H1 (cell line): ENCODE measurements at regions not wholly inside any gene's neighbourhood (a gene's known extent, or its start where the extent isn't known, plus 50 kb on each side); places are given as distances from the start of the nearest gene placed in this dataset.

Experiments
- CTCF ChIA-PET: fragments of 300-600 bp; sonication (Branson Sonifier 250); formaldehyde crosslinking; loops from one replicate; lab custom pipeline; 2021; ENCODE audit not compliant: partially characterized antibody; lab: Charles Lee
- POLR2A ChIA-PET: fragments of 300-600 bp; sonication (Branson Sonifier 250); formaldehyde crosslinking; loops from one replicate; lab custom pipeline; 2021; ENCODE audit warnings: inconsistent platforms; ENCODE audit not compliant: partially characterized antibody; lab: Charles Lee
- DNase-seq, 2 experiments: peaks; one replicate each; pipeline versions ENCODE4 v3.0.0 to v3.0.0-alpha.2; 2010 to 2022; ENCODE audit warnings: low spot score in 2 of 2, low read depth in 1 of 2, mixed read lengths in 1 of 2
- FAIRE-seq: peaks from 2 replicates; lab custom pipeline; 2011; peaks lifted over from hg19 to GRCh38; lab: Jason Lieb, UNC
- H2AFZ ChIP-seq: 2 replicates; pipeline ENCODE4 v1.8.1; 2012; ENCODE audit warnings: low read length, inconsistent platforms
- H2AK5ac ChIP-seq: 2 replicates; pipeline ENCODE4 v1.6.1; 2013; ENCODE audit warnings: low read depth, low read length
- H2BK120ac ChIP-seq: replicated peaks from 2 replicates; pipeline ENCODE3; 2013; ENCODE audit warnings: low read depth, low read length, inconsistent platforms
- H2BK12ac ChIP-seq: 2 replicates; pipeline ENCODE4 v1.6.1; 2013; ENCODE audit warnings: low read depth, low read length
- H2BK15ac ChIP-seq: 2 replicates; pipeline ENCODE4 v1.6.1; 2013; ENCODE audit warnings: low read length
- H2BK20ac ChIP-seq: 2 replicates; pipeline ENCODE4 v1.6.1; 2013; ENCODE audit warnings: low read length
- H2BK5ac ChIP-seq: 2 replicates; pipeline ENCODE4 v1.6.1; 2013; ENCODE audit warnings: low read depth, low read length
- H3K14ac ChIP-seq: 2 replicates; pipeline ENCODE4 v1.6.1; 2013; ENCODE audit warnings: inconsistent platforms; ENCODE audit not compliant: insufficient read length
- H3K18ac ChIP-seq: 2 replicates; pipeline ENCODE4 v1.6.1; 2013; ENCODE audit warnings: low read length; ENCODE audit errors: extremely low read depth
- H3K23ac ChIP-seq: 2 replicates; pipeline ENCODE4 v1.6.1; 2013; ENCODE audit warnings: inconsistent platforms; ENCODE audit not compliant: insufficient read length
- H3K23me2 ChIP-seq: 2 replicates; pipeline ENCODE4 v1.6.1; 2013; ENCODE audit warnings: low read depth, low read length
- H3K27ac ChIP-seq: 2 replicates; pipeline ENCODE4 v1.6.1; 2011; ENCODE audit warnings: low read depth, low read length, inconsistent platforms
- H3K27me3 ChIP-seq, 4 experiments: replicated peaks in 1 of 4; 1 replicate in 1 of 4; 2 replicates in 3 of 4; pipeline versions ENCODE4 v1.6.1 to v1.8.1; 2011 to 2013; ENCODE audit warnings: low read length in 3 of 4, mild to moderate bottlenecking in 3 of 4, inconsistent platforms in 2 of 4, mixed read lengths in 2 of 4, moderate library complexity in 1 of 4; ENCODE audit not compliant: control insufficient read depth in 3 of 4, insufficient read depth in 3 of 4; ENCODE audit errors: extremely low read depth in 1 of 4
- H3K36me3 ChIP-seq, 4 experiments: 2 replicates each; pipeline versions ENCODE4 v1.6.1 to v1.8.1; 2011 to 2013; ENCODE audit warnings: mild to moderate bottlenecking in 4 of 4, low read length in 3 of 4, moderate library complexity in 2 of 4, control low read depth in 1 of 4, inconsistent platforms in 1 of 4; ENCODE audit not compliant: insufficient read depth in 4 of 4, control insufficient read depth in 2 of 4
- H3K4ac ChIP-seq: replicated peaks from 2 replicates; pipeline ENCODE3; 2013; ENCODE audit warnings: low read length, low read depth, mixed read lengths, inconsistent platforms; ENCODE audit not compliant: insufficient read length
- H3K4me1 ChIP-seq, 4 experiments: replicated peaks in 1 of 4; 1 replicate in 1 of 4; 2 replicates in 3 of 4; pipeline versions ENCODE4 v1.6.1 to v1.8.1; 2011 to 2013; ENCODE audit warnings: low read length in 3 of 4, inconsistent platforms in 2 of 4, mixed read lengths in 1 of 4; ENCODE audit not compliant: insufficient read depth in 4 of 4, control insufficient read depth in 3 of 4
- H3K4me2 ChIP-seq, 2 experiments: 2 replicates each; pipeline versions ENCODE4 v1.6.1 to v1.8.1; 2011 to 2013; ENCODE audit warnings: low read depth in 2 of 2, low read length in 2 of 2, control low read depth in 1 of 2, inconsistent platforms in 1 of 2, mild to moderate bottlenecking in 1 of 2; ENCODE audit not compliant: insufficient read depth in 1 of 2
- H3K4me3 ChIP-seq, 4 experiments: fragments of 200-600, 300-600 bp in 1 of 4; sonication (generic), shearing (Covaris generic), sonication (Bioruptor Twin) in 1 of 4; 2 replicates each; pipeline versions ENCODE4 v1.5.1 to v1.8.1; 2011 to 2016; ENCODE audit warnings: low read length in 4 of 4, low read depth in 3 of 4, control low read depth in 2 of 4, inconsistent platforms in 2 of 4, mild to moderate bottlenecking in 2 of 4, mixed read lengths in 1 of 4, moderate library complexity in 1 of 4; ENCODE audit not compliant: insufficient read depth in 2 of 4; ENCODE audit errors: extremely low read depth in 1 of 4
- H3K56ac ChIP-seq: replicated peaks from 2 replicates; pipeline ENCODE3; 2013; ENCODE audit warnings: low read depth, mild to moderate bottlenecking, mixed read lengths, low read length, inconsistent platforms; ENCODE audit not compliant: insufficient read length
- H3K79me1 ChIP-seq: 2 replicates; pipeline ENCODE4 v1.6.1; 2013; ENCODE audit warnings: low read depth, low read length, control low read depth
- H3K79me2 ChIP-seq, 2 experiments: 2 replicates each; pipeline versions ENCODE4 v1.6.1 to v1.8.1; 2012 to 2013; ENCODE audit warnings: low read length in 2 of 2, mild to moderate bottlenecking in 2 of 2, inconsistent platforms in 1 of 2; ENCODE audit not compliant: insufficient read depth in 2 of 2, control insufficient read depth in 1 of 2
- H3K9ac ChIP-seq, 4 experiments: replicated peaks in 1 of 4; 1 replicate in 1 of 4; 2 replicates in 3 of 4; pipeline versions ENCODE4 v1.6.1 to v1.8.1; 2011 to 2013; ENCODE audit warnings: low read depth in 3 of 4, low read length in 3 of 4, control low read depth in 2 of 4, mild to moderate bottlenecking in 2 of 4, moderate library complexity in 2 of 4, inconsistent platforms in 1 of 4; ENCODE audit errors: extremely low read depth in 1 of 4
- H3K9me3 ChIP-seq, 2 experiments: 2 replicates each; pipeline versions ENCODE4 v1.6.1 to v1.8.1; 2012 to 2013; ENCODE audit warnings: mild to moderate bottlenecking in 2 of 2, moderate library complexity in 2 of 2, control low read depth in 1 of 2, inconsistent platforms in 1 of 2, low read depth in 1 of 2, low read length in 1 of 2, mixed read lengths in 1 of 2; ENCODE audit not compliant: insufficient read depth in 2 of 2
- H4K20me1 ChIP-seq, 2 experiments: replicated peaks in 1 of 2; 2 replicates each; pipeline versions ENCODE3 to v1.8.1; 2011 to 2013; ENCODE audit warnings: inconsistent platforms in 2 of 2, low read length in 2 of 2, mild to moderate bottlenecking in 1 of 2; ENCODE audit not compliant: insufficient read depth in 2 of 2, control insufficient read depth in 1 of 2
- H4K5ac ChIP-seq: 2 replicates; pipeline ENCODE4 v1.6.1; 2013; ENCODE audit warnings: low read length, low read depth, mixed read lengths, inconsistent platforms; ENCODE audit not compliant: insufficient read length
- H4K8ac ChIP-seq: 2 replicates; pipeline ENCODE4 v1.8.0; 2013; ENCODE audit warnings: mild to moderate bottlenecking, moderate library complexity, low read length, inconsistent platforms; ENCODE audit not compliant: insufficient read depth; ENCODE audit errors: extremely low read depth
- H4K91ac ChIP-seq: replicated peaks from 2 replicates; pipeline ENCODE3; 2013; ENCODE audit warnings: low read length, mixed read lengths, inconsistent platforms; ENCODE audit not compliant: insufficient read length
- NANOG ChIP-seq: IDR thresholded peaks from 2 replicates; pipeline ENCODE4 v1.6.1; 2011; ENCODE audit warnings: low read length, low read depth, mild to moderate bottlenecking, inconsistent platforms; ENCODE audit not compliant: insufficient read depth, poor library complexity, severe bottlenecking
- RAD21 ChIP-seq, 2 experiments: IDR thresholded peaks in 1 of 2; conservative IDR thresholded peaks in 1 of 2; 2 replicates each; pipeline ENCODE4 v1.6.1; 2011; ENCODE audit warnings: low read depth in 2 of 2, low read length in 2 of 2, improper control_type of control experiment in 1 of 2, inconsistent platforms in 1 of 2, mild to moderate bottlenecking in 1 of 2, moderate library complexity in 1 of 2
- SUZ12 ChIP-seq: fragments of 200-600 bp; sonication (generic); IDR thresholded peaks from 2 replicates; pipeline ENCODE4 v1.6.1; 2012; ENCODE audit warnings: mild to moderate bottlenecking, inconsistent platforms, low read length, moderate library complexity, mixed read lengths
- whole genome bisulfite sequencing, 2 experiments: shearing (Covaris generic) in 1 of 2; methylation state at CpG; one replicate each; pipeline versions ENCODE4 v1.1.6 to v1.1.7; 2013 to 2015; ENCODE audit warnings: low lambda C conversion rate in 2 of 2, mixed read lengths in 2 of 2, inconsistent platforms in 1 of 2, low coverage in 1 of 2, missing lambda C conversion rate in 1 of 2; ENCODE audit not compliant: insufficient replicate concordance in 2 of 2, insufficient coverage in 1 of 2, insufficient read length in 1 of 2; ENCODE audit errors: extremely low coverage in 1 of 2, missing lambda C conversion rate in 1 of 2; 5-methylcytosine and 5-hydroxymethylcytosine counted together

- Histone ChIP-seq H3K9me3 (peaks cover 5 to 9% of the 10 kb centered on the region in 2 experiments; a peak in 1 of 4 replicates), H3K4me1 (peaks cover 0 to 16% (median 12%) of the 10 kb centered on the region in 4 experiments; a peak in 6 of 7 replicates), H2AFZ (no peak overlapping the region), H3K27me3 (peaks cover 0 to 5% (median 2%) of the 10 kb centered on the region in 4 experiments; a peak in 5 of 7 replicates), H3K9ac (no peak overlapping the region), H2AK5ac (no peak overlapping the region), H3K79me1 (no peaks in the 10 kb centered on the region), H2BK15ac (no peak overlapping the region), H3K36me3 (no peaks in the 10 kb centered on the region), H3K56ac (no peak overlapping the region), H4K8ac (no peak overlapping the region), H4K20me1 (peaks cover 0 to 4% of the 10 kb centered on the region in 2 experiments), H4K5ac (no peak overlapping the region), H3K79me2 (no peaks in the 10 kb centered on the region), H3K23me2 (peaks cover 2% of the 10 kb centered on the region; the same call in 1 of the 2 replicates), H3K18ac (no peak overlapping the region), H2BK120ac (no peak overlapping the region), H2BK20ac (no peak overlapping the region), H3K4ac (no peak overlapping the region), H3K27ac (no peak overlapping the region), H3K14ac (no peak overlapping the region), H3K4me2 (no peak overlapping the region), H2BK12ac (no peak overlapping the region), H3K4me3 (no peak overlapping the region), H3K23ac (no peak overlapping the region), H2BK5ac (no peak overlapping the region), H4K91ac (no peak overlapping the region)
- ChIA-PET CTCF (interaction anchor here (1.1 to 2.3 kb wide), 4 partner anchors 9 to 140 kb away, joined by 3 to 8 read pairs (median 4); no protein-coding TSS in a partner anchor), POLR2A (no interaction called here)
- WGBS, 2 experiments = 95% methylated on average over 16 of the region's 16 CpGs; no CpG with 5 or more reads in 1 of the 2 experiments
- DNase-seq (no peak), FAIRE-seq (no peak)
- TF ChIP-seq SUZ12 = no peak
- TF ChIP-seq RAD21 (IDR thresholded peaks at IDR 0.05 in 1 of 2, conservative IDR thresholded peaks at IDR 0.05 in 1 of 2; ENCODE audit: low read depth in 2 of 2, low read length in 2 of 2) = no peak
- no peak for TF ChIP-seq NANOG
Measured at GRCh38 chr6:168206661-168207274, 112.8 kb downstream of the DACT2 start.
